ENCODE measurements at regions not wholly inside any gene's neighbourhood (a gene's known extent, or its start where the extent isn't known, plus 50 kb on each side); places are given as distances from the start of the nearest gene placed in this dataset.

DNA sequence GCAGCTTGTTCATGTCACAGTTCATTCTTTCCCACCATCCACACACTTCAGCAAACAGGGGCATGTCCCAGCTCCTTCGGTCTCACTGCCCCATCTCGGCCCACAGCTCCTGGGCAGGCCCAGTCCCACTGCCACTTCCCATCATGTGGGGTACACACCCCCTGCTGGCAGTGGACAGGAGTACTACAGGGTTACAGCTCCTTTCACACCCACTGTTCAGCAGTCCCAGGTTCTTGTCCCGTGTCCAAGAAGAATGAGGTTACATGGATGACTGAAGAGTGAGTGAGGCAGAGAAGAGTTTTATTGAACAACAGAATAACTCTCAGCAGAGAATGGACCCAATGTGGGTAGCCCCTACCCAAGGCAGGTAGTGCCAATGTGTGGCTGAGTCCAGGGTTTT, 77.8 kb upstream of the SMLR1 start:
- H3K4me3 ChIP-seq (ENCODE audit: control insufficient read depth, low read depth, low read length), result no peak overlapping the region
- DNase-seq (ENCODE audit: low read depth), result no peak
- TF ChIP-seq, protein P1, sequence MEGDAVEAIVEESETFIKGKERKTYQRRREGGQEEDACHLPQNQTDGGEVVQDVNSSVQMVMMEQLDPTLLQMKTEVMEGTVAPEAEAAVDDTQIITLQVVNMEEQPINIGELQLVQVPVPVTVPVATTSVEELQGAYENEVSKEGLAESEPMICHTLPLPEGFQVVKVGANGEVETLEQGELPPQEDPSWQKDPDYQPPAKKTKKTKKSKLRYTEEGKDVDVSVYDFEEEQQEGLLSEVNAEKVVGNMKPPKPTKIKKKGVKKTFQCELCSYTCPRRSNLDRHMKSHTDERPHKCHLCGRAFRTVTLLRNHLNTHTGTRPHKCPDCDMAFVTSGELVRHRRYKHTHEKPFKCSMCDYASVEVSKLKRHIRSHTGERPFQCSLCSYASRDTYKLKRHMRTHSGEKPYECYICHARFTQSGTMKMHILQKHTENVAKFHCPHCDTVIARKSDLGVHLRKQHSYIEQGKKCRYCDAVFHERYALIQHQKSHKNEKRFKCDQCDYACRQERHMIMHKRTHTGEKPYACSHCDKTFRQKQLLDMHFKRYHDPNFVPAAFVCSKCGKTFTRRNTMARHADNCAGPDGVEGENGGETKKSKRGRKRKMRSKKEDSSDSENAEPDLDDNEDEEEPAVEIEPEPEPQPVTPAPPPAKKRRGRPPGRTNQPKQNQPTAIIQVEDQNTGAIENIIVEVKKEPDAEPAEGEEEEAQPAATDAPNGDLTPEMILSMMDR (IDR thresholded peaks at IDR 0.05; ENCODE audit: control insufficient read depth, insufficient read depth, low read depth, low read length, missing control alignments), result no peak

DNA sequence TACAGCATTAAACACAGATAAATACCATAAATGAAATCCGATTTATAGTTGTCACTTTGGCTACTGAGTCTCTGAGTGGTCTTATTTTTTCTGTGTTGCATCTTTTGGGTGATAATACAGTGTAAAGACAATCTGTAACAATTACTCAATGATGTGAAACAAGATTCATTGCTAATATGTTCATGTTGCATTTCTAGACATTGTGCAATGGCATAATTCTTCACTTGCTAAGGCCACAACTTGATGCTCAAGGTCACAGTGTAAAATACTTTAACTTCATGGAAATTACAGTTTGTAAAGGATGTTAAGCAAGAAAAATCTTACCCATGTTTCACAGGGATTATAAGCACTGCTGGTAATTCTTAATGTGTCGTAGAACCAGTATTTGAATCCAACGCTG, 74.9 kb upstream of the SMLR1 start:
- peak; percentile 34 for DNase-seq (ENCODE audit: low read depth)
- no peak overlapping the region for H3K4me3 ChIP-seq (ENCODE audit: control insufficient read depth, low read depth, low read length)
- TF ChIP-seq, protein P1 (IDR thresholded peaks at IDR 0.05; ENCODE audit: control insufficient read depth, insufficient read depth, low read depth, low read length, missing control alignments), result no peak

DNA sequence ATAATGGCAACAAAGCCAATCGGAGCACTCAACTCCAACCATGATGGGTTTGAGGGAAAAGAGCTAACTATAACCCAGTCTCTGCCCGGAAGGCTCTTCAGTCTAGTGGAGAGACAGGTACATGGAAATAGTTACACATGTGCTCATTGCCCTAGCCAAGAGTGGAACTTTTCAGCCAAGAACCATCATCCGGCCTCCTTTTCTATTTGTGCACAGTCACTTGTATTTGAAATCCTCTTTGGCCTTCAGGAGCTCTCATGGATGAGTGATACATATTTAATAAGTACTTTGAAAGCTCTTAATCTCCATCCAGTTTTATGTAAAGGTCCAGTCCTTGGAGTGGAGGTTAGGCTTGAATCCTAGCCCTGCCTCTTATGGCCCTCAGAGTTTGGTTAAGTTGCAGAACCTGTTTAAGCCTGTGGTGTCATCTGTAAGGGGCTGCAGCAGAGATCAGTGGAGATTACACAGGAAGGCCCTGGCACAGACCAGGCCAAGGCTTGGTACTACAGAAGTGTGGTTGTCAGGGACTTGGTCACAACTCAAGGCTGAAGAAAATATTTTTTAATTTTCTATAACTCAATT, 72.3 kb upstream of the SMLR1 start:
- TF ChIP-seq, protein P1 (IDR thresholded peaks at IDR 0.05; ENCODE audit: control insufficient read depth, insufficient read depth, low read depth, low read length, missing control alignments), result no peak
- H3K4me3 ChIP-seq (ENCODE audit: control insufficient read depth, low read depth, low read length), result no peak overlapping the region
- no peak for DNase-seq (ENCODE audit: low read depth)

- DNase-seq (ENCODE audit: low read depth), result no peak
- no peak overlapping the region for H3K4me3 ChIP-seq (ENCODE audit: control insufficient read depth, low read depth, low read length)
- TF ChIP-seq, protein P1 (IDR thresholded peaks at IDR 0.05; ENCODE audit: control insufficient read depth, insufficient read depth, low read depth, low read length, missing control alignments), result no peak
Measured at GRCh38 chr6:130755368-130756034, 71.7 kb upstream of the SMLR1 start.

GRCh38 chr6:130756824-130757223, 70.4 kb upstream of the SMLR1 start:
- no peak overlapping the region for H3K4me3 ChIP-seq (ENCODE audit: control insufficient read depth, low read depth, low read length)
- TF ChIP-seq, protein P1 (IDR thresholded peaks at IDR 0.05; ENCODE audit: control insufficient read depth, insufficient read depth, low read depth, low read length, missing control alignments), result no peak
- DNase-seq (ENCODE audit: low read depth), result no peak

DNA sequence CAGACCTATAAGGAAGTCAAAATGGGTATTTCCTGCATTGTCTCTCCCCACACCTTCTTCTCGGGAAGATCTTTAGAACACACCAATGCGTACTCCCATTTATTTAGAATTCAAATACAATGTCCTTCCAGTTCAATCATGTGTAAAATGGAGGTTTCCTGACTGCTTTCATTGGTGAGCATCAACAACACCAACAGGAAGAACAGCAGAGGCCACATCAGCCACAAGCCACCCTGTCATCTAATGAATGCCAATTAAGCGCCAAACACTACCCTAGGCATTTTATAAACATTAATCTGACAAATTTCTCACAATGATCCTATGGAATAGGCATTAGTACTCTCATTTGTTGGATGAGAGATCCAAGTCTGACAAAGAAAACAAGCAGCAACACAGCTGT, 68.4 kb upstream of the SMLR1 start:
- TF ChIP-seq, protein P1 (IDR thresholded peaks at IDR 0.05; ENCODE audit: control insufficient read depth, insufficient read depth, low read depth, low read length, missing control alignments), result no peak
- no peak overlapping the region for H3K4me3 ChIP-seq (ENCODE audit: control insufficient read depth, low read depth, low read length)
- no peak for DNase-seq (ENCODE audit: low read depth)

All from AG09309 (cell line).